ENCODE measurements at regions not wholly inside any gene's neighbourhood (a gene's known extent, or its start where the extent isn't known, plus 50 kb on each side); places are given as distances from the start of the nearest gene placed in this dataset.

DNA sequence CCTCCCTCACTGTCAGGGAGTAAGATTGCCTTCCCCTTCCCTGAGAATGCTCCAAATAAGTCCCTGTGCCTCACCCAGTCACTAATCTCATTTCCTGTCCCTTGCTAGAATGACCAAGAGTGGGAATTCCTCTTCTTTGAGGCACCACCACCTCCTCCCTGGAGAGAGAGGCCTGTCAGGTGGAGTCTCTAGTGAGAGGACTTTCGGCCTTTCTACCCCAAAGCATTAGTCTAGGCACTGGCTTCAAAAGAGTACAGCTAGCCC is 145.0 kb downstream of the PTPN20 start:
- TF ChIP-seq CTCF (IDR thresholded peaks at IDR 0.05) (no peak), POLR2A (IDR thresholded peaks at IDR 0.05) (no peak)

Data from thyroid gland (tissue), 4 donors.